Panc1 (cell line): ENCODE measurements at regions not wholly inside any gene's neighbourhood (a gene's known extent, or its start where the extent isn't known, plus 50 kb on each side); places are given as distances from the start of the nearest gene placed in this dataset.

Experiments used
- CTCF ChIP-seq: fragments of 450-650 bp; IDR thresholded peaks from 2 replicates; pipeline ENCODE4 v1.5.1; 2017; ENCODE audit warnings: mild to moderate bottlenecking
- POLR2AphosphoS5 ChIP-seq: IDR thresholded peaks from 2 replicates; pipeline ENCODE4 v1.6.1; 2012; ENCODE audit warnings: mild to moderate bottlenecking, low read depth, low read length, moderate library complexity
- SIN3A ChIP-seq: IDR thresholded peaks from 2 replicates; pipeline ENCODE4 v1.6.1; 2012; ENCODE audit warnings: low read depth, mild to moderate bottlenecking, low read length, moderate library complexity, borderline replicate concordance; ENCODE audit not compliant: insufficient read depth
- TCF7L2 ChIP-seq: IDR thresholded peaks from 2 replicates; pipeline ENCODE4 v1.6.1; 2011; ENCODE audit warnings: mild to moderate bottlenecking, low read depth, low read length, inconsistent platforms
- TF ChIP-seq, protein P1 (sequence below), 2 experiments: IDR thresholded peaks; 2 replicates each; pipeline ENCODE4 v1.6.1; 2011 to 2012; ENCODE audit warnings: low read depth in 2 of 2, control low read depth in 1 of 2, low read length in 1 of 2, mild to moderate bottlenecking in 1 of 2, moderate library complexity in 1 of 2; ENCODE audit not compliant: insufficient read depth in 1 of 2

- TF ChIP-seq CTCF = no peak
- TF ChIP-seq, protein P1, sequence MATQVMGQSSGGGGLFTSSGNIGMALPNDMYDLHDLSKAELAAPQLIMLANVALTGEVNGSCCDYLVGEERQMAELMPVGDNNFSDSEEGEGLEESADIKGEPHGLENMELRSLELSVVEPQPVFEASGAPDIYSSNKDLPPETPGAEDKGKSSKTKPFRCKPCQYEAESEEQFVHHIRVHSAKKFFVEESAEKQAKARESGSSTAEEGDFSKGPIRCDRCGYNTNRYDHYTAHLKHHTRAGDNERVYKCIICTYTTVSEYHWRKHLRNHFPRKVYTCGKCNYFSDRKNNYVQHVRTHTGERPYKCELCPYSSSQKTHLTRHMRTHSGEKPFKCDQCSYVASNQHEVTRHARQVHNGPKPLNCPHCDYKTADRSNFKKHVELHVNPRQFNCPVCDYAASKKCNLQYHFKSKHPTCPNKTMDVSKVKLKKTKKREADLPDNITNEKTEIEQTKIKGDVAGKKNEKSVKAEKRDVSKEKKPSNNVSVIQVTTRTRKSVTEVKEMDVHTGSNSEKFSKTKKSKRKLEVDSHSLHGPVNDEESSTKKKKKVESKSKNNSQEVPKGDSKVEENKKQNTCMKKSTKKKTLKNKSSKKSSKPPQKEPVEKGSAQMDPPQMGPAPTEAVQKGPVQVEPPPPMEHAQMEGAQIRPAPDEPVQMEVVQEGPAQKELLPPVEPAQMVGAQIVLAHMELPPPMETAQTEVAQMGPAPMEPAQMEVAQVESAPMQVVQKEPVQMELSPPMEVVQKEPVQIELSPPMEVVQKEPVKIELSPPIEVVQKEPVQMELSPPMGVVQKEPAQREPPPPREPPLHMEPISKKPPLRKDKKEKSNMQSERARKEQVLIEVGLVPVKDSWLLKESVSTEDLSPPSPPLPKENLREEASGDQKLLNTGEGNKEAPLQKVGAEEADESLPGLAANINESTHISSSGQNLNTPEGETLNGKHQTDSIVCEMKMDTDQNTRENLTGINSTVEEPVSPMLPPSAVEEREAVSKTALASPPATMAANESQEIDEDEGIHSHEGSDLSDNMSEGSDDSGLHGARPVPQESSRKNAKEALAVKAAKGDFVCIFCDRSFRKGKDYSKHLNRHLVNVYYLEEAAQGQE (IDR thresholded peaks at IDR 0.05; ENCODE audit: insufficient read depth in 1 of 2, low read depth in 2 of 2, low read length in 1 of 2) = no peak
- TF ChIP-seq SIN3A = no peak
- no peak for TF ChIP-seq POLR2AphosphoS5
- no peak for TF ChIP-seq TCF7L2
Observed at GRCh38 chr2:234633581-234634230, 136.8 kb upstream of the ARL4C start.
